NOMO-1 treated with DMSO at 0.1 percent for 48 hours (cell line): ENCODE measurements at regions not wholly inside any gene's neighbourhood (a gene's known extent, or its start where the extent isn't known, plus 50 kb on each side); places are given as distances from the start of the nearest gene placed in this dataset.
"Not testable (repeated sequence)": the region's sequence is repeated elsewhere in the genome, so short reads cannot be mapped to it uniquely, and the experiment has no call there.

Experiments used
- DNase-seq: peaks from one replicate; lab custom pipeline; 2025; ENCODE audit not compliant: unreplicated experiment; lab: John Stamatoyannopoulos, UW

- DNase-seq: not testable (repeated sequence)
Measured at GRCh38 chr14:106349678-106350457, 823.5 kb downstream of the TMEM121 start.

DNA sequence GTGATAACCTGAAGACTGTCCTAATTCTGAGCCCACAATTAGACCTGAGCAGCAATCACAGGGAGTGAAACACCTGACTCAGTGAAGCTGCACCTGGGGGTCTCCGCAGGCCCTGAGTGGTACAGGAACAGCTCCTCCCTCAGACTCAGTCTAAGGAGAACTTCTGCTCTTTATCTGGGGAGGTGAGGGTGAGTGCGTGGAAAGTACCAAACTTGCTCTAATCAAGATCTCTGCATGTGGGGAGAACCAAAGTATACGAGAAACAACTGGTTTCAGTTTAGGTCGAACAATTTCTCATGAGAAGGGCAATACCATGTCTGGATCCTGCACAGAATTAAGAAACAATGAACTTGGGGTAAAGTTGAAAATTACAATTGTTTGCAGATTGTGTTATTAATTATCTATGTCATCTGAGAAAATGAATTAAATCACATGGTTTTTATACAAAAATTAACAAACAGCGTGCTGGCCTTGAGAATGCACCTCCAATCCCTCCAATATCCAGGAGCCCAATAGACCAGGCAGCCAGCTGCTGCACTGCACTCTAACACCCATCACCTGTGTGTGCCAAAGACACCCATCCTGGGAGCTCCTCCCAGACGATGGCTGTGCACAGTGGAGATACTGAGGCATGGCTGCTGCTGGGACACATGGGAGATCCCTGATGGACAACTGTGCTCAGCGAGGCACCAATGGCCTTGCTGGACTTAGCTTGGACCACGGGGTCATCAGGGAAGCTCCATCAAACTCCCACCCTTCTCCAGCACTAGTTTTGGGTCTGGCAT, 828.8 kb downstream of the TMEM121 start:
- not testable (repeated sequence) for DNase-seq

DNA sequence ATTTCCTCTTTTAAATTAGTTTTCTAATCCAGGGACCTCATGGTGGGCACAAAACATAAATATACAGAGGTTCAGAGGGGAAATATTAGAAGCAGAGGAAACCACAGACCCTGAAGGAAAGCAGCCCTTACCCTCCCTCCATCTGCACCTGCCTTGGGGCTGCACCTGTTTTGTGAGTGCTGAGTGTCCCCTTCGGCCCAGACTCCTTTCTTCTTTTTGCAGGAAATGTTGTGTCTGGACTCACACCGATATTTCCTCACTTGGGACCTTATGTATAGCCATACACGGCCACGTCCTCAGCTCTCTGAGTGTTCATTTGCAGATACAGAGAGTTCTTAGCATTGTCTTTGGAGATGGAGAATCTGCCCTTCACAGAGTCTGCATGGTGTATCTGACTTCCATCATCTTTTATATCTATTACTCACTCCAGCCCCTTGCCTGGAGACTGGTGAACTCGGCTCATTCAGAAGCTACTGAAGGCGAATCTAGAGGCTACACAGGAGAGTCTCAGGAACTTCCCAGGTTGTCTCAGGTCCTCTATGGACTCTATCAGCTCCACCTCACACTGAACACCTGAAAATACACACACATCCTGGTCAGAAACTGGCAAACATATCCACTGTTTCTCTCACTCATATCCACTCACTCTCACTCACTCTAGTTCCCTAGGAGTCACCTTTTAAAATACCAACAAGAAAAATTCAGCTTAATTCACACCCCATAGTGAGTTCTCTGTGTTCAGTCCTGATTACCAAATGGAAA, 829.7 kb downstream of the TMEM121 start:
- not testable (repeated sequence) for DNase-seq

GRCh38 chr14:106356643-106356930, 830.2 kb downstream of the TMEM121 start:
- not testable (repeated sequence) for DNase-seq

DNA sequence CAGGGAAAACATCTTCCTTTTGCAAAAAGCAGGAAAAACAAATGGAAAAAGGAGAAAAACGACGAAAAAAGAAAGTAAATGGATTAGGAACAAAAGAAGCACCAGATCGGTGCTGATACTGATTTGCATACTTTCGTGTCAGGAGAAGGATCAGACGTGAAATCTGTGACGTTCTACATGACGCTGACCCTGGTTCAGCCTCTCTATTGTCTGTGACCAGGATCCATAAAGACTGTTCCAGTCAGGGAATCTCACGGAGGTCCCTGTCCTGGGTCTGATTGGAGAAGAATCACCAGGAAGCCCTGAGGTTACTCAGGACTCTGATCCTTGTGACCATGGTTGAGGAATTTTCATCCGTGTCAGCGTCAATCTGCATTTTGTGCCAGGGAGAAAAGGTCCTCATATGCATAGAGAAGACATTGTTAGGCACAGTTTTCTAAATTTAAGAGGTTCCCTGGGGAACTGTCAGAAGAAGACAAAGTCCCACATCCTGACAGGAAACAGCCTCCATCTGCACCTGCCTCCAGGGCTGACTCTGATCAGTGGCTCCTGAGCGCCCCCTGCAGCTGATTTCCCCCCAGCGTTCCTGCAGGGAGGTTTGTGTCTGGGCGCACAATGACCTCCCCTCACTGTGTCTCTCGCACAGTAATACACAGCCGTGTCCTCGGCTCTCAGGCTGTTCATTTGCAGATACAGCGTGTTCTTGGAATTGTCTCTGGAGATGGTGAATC, 832.9 kb downstream of the TMEM121 start:
- not testable (repeated sequence) for DNase-seq

- DNase-seq: not testable (repeated sequence)
Measured at GRCh38 chr14:106365371-106365770, 839.0 kb downstream of the TMEM121 start.

DNA sequence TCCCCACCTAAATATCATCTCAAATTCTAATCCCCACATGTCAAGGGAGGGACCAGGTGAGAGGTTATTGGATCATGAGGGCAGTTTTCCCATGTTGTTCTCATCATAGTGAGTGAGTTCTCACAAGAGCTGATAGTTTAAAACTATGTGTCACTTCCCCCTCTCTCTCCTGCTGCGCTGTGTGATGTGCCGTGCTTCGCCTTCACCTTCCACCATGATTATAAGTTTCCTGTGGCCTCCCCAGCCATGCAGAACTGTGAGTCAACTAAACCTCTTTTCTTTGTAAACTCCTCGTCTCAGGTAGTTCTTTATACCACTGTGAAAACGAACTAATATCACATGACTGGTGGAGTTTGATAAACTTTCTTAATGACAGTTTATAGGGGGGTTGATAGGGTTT, 839.5 kb downstream of the TMEM121 start:
- DNase-seq: not testable (repeated sequence)

- DNase-seq: not testable (repeated sequence)
Measured at GRCh38 chr14:106366971-106367370, 840.6 kb downstream of the TMEM121 start.

- DNase-seq: not testable (repeated sequence)
Measured at GRCh38 chr14:106369456-106369855, 843.1 kb downstream of the TMEM121 start.

- peak; percentile 15 for DNase-seq
Measured at GRCh38 chr14:106372870-106373652, 846.7 kb downstream of the TMEM121 start.

DNA sequence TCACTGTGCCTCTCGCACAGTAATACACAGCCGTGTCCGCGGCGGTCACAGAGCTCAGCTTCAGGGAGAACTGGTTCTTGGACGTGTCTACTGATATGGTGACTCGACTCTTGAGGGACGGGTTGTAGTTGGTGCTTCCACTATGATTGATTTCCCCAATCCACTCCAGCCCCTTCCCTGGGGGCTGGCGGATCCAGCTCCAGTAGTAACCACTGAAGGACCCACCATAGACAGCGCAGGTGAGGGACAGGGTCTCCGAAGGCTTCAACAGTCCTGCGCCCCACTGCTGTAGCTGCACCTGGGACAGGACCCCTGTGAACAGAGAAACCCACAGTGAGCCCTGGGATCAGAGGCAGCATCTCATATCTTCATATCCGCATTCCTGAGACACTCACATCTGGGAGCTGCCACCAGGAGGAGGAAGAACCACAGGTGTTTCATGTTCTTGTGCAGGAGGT, 847.3 kb downstream of the TMEM121 start:
- DNase-seq: not testable (repeated sequence)

- no peak for DNase-seq
Measured at GRCh38 chr14:106377432-106377831, 851.0 kb downstream of the TMEM121 start.

GRCh38 chr14:106378191-106378590, 851.8 kb downstream of the TMEM121 start:
- no peak for DNase-seq

GRCh38 chr14:106380740-106381139, 854.4 kb downstream of the TMEM121 start:
- no peak for DNase-seq

GRCh38 chr14:106389186-106389585, 862.8 kb downstream of the TMEM121 start:
- DNase-seq: not testable (repeated sequence)

GRCh38 chr14:106390401-106390800, 864.0 kb downstream of the TMEM121 start:
- DNase-seq: no peak

DNA sequence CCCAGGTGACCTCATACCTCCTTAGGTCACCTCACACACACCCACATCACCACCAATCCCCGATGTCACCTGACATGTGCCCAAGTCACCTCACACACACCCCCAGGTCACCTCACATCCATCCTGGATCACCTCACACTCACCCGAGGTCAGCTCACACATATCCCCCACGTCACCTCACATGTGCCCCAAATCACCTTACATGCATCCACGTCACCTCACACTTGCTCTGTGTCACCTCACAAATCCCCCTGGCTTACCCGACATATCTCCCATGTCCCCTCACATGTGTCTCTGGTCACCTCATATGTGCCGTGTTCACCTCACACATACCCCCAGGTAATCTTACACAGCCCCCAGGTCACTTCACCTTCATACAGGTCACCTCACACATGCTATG, 864.6 kb downstream of the TMEM121 start:
- DNase-seq: no peak

GRCh38 chr14:106393742-106394141, 867.4 kb downstream of the TMEM121 start:
- no peak for DNase-seq

GRCh38 chr14:106395456-106396050, 869.2 kb downstream of the TMEM121 start:
- DNase-seq: no peak

DNA sequence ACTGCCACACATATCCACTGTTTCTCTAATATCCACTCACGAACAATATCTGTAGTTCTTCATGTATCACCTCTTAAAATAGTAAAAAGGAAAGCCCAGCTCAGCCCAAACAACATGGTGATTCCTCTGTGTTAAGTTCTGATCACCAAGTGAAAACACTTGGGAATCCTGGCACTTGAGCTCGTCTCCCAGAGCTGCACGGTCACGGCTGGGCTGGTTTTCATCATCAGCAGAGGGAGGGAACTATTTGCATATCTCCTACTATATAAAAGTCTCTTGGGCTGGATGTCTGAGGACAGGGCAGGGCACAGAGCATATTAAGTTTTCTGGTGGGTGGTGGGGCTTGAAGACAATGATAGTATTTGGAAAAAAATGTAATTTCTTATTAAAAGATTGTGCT, 870.6 kb downstream of the TMEM121 start:
- no peak for DNase-seq
